Keratinocyte (primary cell): ENCODE measurements at regions not wholly inside any gene's neighbourhood (a gene's known extent, or its start where the extent isn't known, plus 50 kb on each side); places are given as distances from the start of the nearest gene placed in this dataset.

Experiments used
- DNase-seq: peaks from one replicate; pipeline ENCODE4 v3.0.0-alpha.2; 2011; ENCODE audit warnings: low read depth, missing footprints, low spot score
- FAIRE-seq: peaks from 2 replicates; lab custom pipeline; 2011; peaks lifted over from hg19 to GRCh38; lab: Jason Lieb, UNC
- H2AFZ ChIP-seq: 2 replicates; pipeline ENCODE4 v1.6.0; 2012; ENCODE audit warnings: low read length, control low read depth, inconsistent platforms; ENCODE audit not compliant: control insufficient read depth
- H3K27ac ChIP-seq: 2 replicates; pipeline ENCODE4 v1.5.1; 2011; ENCODE audit warnings: low read length; ENCODE audit not compliant: control insufficient read depth, insufficient read depth
- H3K27me3 ChIP-seq: 3 replicates; pipeline ENCODE4 v1.6.0; 2011; ENCODE audit warnings: low read length; ENCODE audit not compliant: control insufficient read depth, insufficient read depth; ENCODE audit errors: extremely low read depth
- H3K36me3 ChIP-seq, 2 experiments: 2 replicates in 1 of 2; 3 replicates in 1 of 2; pipeline ENCODE4 v1.5.1; 2011; ENCODE audit warnings: low read length in 2 of 2, mild to moderate bottlenecking in 1 of 2; ENCODE audit not compliant: control insufficient read depth in 2 of 2, insufficient read depth in 2 of 2; ENCODE audit errors: extremely low read depth in 1 of 2
- H3K4me1 ChIP-seq: 3 replicates; pipeline ENCODE4 v1.5.1; 2011; ENCODE audit warnings: low read length; ENCODE audit not compliant: control insufficient read depth, insufficient read depth; ENCODE audit errors: extremely low read depth
- H3K4me2 ChIP-seq: 3 replicates; pipeline ENCODE4 v1.6.0; 2011; ENCODE audit warnings: low read depth, low read length; ENCODE audit not compliant: control insufficient read depth, insufficient read depth; ENCODE audit errors: extremely low read depth
- H3K4me3 ChIP-seq, 3 experiments: fragments of 200-600 bp in 1 of 3; sonication (generic) in 1 of 3; 2 replicates in 2 of 3; 3 replicates in 1 of 3; pipeline ENCODE4 v1.5.1; 2011 to 2016; ENCODE audit warnings: low read length in 3 of 3, mild to moderate bottlenecking in 3 of 3, control low read depth in 2 of 3, inconsistent platforms in 1 of 3, low read depth in 1 of 3, mixed read lengths in 1 of 3, mixed run types in 1 of 3, moderate library complexity in 1 of 3; ENCODE audit not compliant: control insufficient read depth in 2 of 3, insufficient read depth in 2 of 3; ENCODE audit errors: extremely low read depth in 1 of 3
- H3K79me2 ChIP-seq: 2 replicates; pipeline ENCODE4 v1.6.0; 2012; ENCODE audit warnings: low read length; ENCODE audit not compliant: control insufficient read depth, insufficient read depth
- H3K9ac ChIP-seq: 3 replicates; pipeline ENCODE4 v1.6.0; 2011; ENCODE audit warnings: low read length; ENCODE audit not compliant: control insufficient read depth, insufficient read depth; ENCODE audit errors: extremely low read depth
- H3K9me1 ChIP-seq: 3 replicates; pipeline ENCODE4 v1.6.0; 2011; ENCODE audit warnings: low read length; ENCODE audit not compliant: control insufficient read depth, insufficient read depth; ENCODE audit errors: extremely low read depth
- H3K9me3 ChIP-seq: 2 replicates; pipeline ENCODE4 v1.5.1; 2012; ENCODE audit warnings: low read depth, low read length; ENCODE audit not compliant: control insufficient read depth
- H4K20me1 ChIP-seq: 3 replicates; pipeline ENCODE4 v1.6.0; 2011; ENCODE audit warnings: low read length; ENCODE audit not compliant: control insufficient read depth, insufficient read depth; ENCODE audit errors: extremely low read depth
- EZH2 ChIP-seq: IDR thresholded peaks from one replicate; pipeline ENCODE4 v1.6.1; 2012; ENCODE audit warnings: inconsistent platforms, mild to moderate bottlenecking, low read length, moderate library complexity
- dilution Hi-C: fragments of 300-500 bp; cut with MboI; formaldehyde crosslinking; loops from one replicate; pipeline ENCODE4 v1.7.0; 2020; ENCODE audit warnings: low sequenced_read_pairs; ENCODE audit not compliant: extremely low pct_ligation_motif_present
- TF ChIP-seq, protein P1 (sequence below), 3 experiments: IDR thresholded peaks in 1 of 3; conservative IDR thresholded peaks in 1 of 3; optimal IDR thresholded peaks in 1 of 3; 2 replicates in 2 of 3; 3 replicates in 1 of 3; pipeline versions ENCODE3 to v1.5.1; 2011; ENCODE audit warnings: low read length in 3 of 3, mild to moderate bottlenecking in 3 of 3, moderate library complexity in 2 of 3, control low read depth in 1 of 3, inconsistent platforms in 1 of 3; ENCODE audit not compliant: insufficient read depth in 2 of 3; ENCODE audit errors: extremely low read depth in 1 of 3

DNA sequence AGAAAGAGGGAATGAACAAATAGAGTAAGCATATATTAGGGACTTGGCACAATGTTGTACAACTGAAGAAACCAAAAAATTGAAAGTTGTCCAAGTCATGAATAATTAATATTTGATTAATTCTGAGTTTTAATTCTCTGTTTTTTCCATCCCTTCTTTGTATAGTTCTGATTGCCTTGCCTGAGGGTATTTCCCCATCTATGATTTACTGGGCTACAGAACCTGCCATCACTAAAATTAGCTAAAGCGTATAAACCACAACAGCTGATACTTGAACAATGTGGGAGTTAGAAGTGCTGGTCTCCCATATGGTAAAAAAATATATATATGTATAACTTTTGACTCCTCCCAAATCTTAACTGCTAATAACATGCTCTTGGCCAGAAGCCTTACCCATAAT lies 1253.5 kb upstream of the CDH6 start:
- Histone ChIP-seq H3K4me2 (no peak overlapping the region), H3K27ac (no peak overlapping the region), H2AFZ (no peak overlapping the region), H3K36me3 (no peaks in the 10 kb centered on the region), H3K4me1 (no peaks in the 10 kb centered on the region), H3K4me3 (no peak overlapping the region), H3K9ac (no peak overlapping the region), H3K9me1 (no peaks in the 10 kb centered on the region), H3K79me2 (no peaks in the 10 kb centered on the region), H3K9me3 (no peaks in the 10 kb centered on the region), H3K27me3 (no peaks in the 10 kb centered on the region), H4K20me1 (no peaks in the 10 kb centered on the region)
- FAIRE-seq (no peak), DNase-seq (no peak)
- dilution Hi-C loops, result no loop called here
- TF ChIP-seq, protein P1, sequence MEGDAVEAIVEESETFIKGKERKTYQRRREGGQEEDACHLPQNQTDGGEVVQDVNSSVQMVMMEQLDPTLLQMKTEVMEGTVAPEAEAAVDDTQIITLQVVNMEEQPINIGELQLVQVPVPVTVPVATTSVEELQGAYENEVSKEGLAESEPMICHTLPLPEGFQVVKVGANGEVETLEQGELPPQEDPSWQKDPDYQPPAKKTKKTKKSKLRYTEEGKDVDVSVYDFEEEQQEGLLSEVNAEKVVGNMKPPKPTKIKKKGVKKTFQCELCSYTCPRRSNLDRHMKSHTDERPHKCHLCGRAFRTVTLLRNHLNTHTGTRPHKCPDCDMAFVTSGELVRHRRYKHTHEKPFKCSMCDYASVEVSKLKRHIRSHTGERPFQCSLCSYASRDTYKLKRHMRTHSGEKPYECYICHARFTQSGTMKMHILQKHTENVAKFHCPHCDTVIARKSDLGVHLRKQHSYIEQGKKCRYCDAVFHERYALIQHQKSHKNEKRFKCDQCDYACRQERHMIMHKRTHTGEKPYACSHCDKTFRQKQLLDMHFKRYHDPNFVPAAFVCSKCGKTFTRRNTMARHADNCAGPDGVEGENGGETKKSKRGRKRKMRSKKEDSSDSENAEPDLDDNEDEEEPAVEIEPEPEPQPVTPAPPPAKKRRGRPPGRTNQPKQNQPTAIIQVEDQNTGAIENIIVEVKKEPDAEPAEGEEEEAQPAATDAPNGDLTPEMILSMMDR (optimal IDR thresholded peaks at IDR 0.05 in 1 of 3, IDR thresholded peaks at IDR 0.05 in 1 of 3, conservative IDR thresholded peaks at IDR 0.05 in 1 of 3; ENCODE audit: extremely low read depth in 1 of 3, insufficient read depth in 2 of 3, low read length in 3 of 3), result no peak
- no peak for TF ChIP-seq EZH2

DNA sequence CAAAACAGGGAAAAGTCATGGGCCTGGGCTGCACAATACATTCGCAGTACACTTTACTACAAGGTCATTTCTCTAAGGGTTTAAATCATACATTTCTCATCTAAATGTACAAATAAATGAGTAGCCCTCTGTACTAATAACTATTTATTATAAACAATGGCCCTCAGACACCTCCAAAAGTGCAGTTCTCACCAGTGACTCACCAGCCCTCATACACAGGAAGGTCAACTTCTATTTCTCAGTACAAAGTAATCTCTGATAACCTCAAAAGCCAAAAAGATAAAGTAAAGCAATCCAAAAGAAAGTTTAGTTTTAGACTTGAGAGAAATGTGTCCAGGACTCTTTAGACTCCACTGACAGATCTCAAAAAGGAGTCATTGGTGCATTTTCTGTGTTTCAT lies 1258.1 kb upstream of the CDH6 start:
- Histone ChIP-seq H2AFZ (no peak overlapping the region), H3K9ac (no peak overlapping the region), H3K9me1 (no peaks in the 10 kb centered on the region), H3K9me3 (no peaks in the 10 kb centered on the region), H4K20me1 (no peaks in the 10 kb centered on the region), H3K27ac (no peak overlapping the region), H3K36me3 (no peaks in the 10 kb centered on the region), H3K79me2 (no peaks in the 10 kb centered on the region), H3K27me3 (no peaks in the 10 kb centered on the region), H3K4me1 (no peaks in the 10 kb centered on the region), H3K4me2 (no peak overlapping the region), H3K4me3 (no peak overlapping the region)
- TF ChIP-seq, protein P1 (optimal IDR thresholded peaks at IDR 0.05 in 1 of 3, IDR thresholded peaks at IDR 0.05 in 1 of 3, conservative IDR thresholded peaks at IDR 0.05 in 1 of 3; ENCODE audit: extremely low read depth in 1 of 3, insufficient read depth in 2 of 3, low read length in 3 of 3), result no peak
- TF ChIP-seq EZH2, result no peak
- dilution Hi-C loops, result no loop called here
- FAIRE-seq (no peak), DNase-seq (no peak)
